A549 (cell line): ENCODE measurements at regions not wholly inside any gene's neighbourhood (a gene's known extent, or its start where the extent isn't known, plus 50 kb on each side); places are given as distances from the start of the nearest gene placed in this dataset.
A peak's percentile ranks its signal among the peaks of the same experiment; 100 is the strongest.

Experiments used
- ATAC-seq, 2 experiments: fragments of 200-7000 bp in 1 of 2; fragments of >200 bp in 1 of 2; cut with Nextera tagmentation in 1 of 2; cut with Tn5 transposase in 1 of 2; 3 replicates each; pipeline versions ENCODE4 v1.8.0 to v1.9.1; 2018 to 2020; ENCODE audit warnings: mild to moderate bottlenecking in 1 of 2, moderate library complexity in 1 of 2
- CTCF ChIA-PET: fragments of 300-600 bp; sonication (Branson Sonifier 250); formaldehyde crosslinking; extraction: SDS; loops from one replicate; lab custom pipeline; 2021; ENCODE audit warnings: antibody characterized with exemption, inconsistent platforms; lab: Yijun Ruan, JAX
- POLR2A ChIA-PET: fragments of 350-600 bp; formaldehyde crosslinking; extraction: SDS; loops from one replicate; lab custom pipeline; 2021; ENCODE audit warnings: antibody characterized with exemption, inconsistent platforms; lab: Yijun Ruan, JAX
- DNase-seq, 2 experiments: peaks; one replicate each; pipeline versions ENCODE4 v3.0.0 to v3.0.0-alpha.2; 2011 to 2016; ENCODE audit warnings: low read depth in 1 of 2, low spot score in 1 of 2
- FAIRE-seq: peaks from 2 replicates; lab custom pipeline; 2011; peaks lifted over from hg19 to GRCh38; lab: Jason Lieb, UNC
- H3K27ac ChIP-seq, 2 experiments: fragments of >200 bp; sonication (Bioruptor Twin); formaldehyde crosslinking; 3 replicates each; pipeline ENCODE4 v1.5.1; 2016 to 2017
- H3K4me1 ChIP-seq: fragments of >200 bp; sonication (Bioruptor Twin); formaldehyde crosslinking; 3 replicates; pipeline ENCODE4 v1.6.1; 2016
- H3K4me2 ChIP-seq: fragments of >200 bp; sonication (Bioruptor Twin); formaldehyde crosslinking; 3 replicates; pipeline ENCODE4 v1.6.1; 2016
- H3K4me3 ChIP-seq: fragments of >200 bp; sonication (Bioruptor Twin); formaldehyde crosslinking; 3 replicates; pipeline ENCODE4 v1.5.1; 2016
- H3K9me3 ChIP-seq: fragments of >200 bp; sonication (Bioruptor Twin); formaldehyde crosslinking; 3 replicates; pipeline ENCODE4 v1.6.1; 2016
- CBX2 ChIP-seq: fragments of 200-600 bp; sonication (generic); IDR thresholded peaks from 2 replicates; pipeline ENCODE4 v1.6.1; 2016; ENCODE audit warnings: low read depth, mild to moderate bottlenecking, borderline replicate concordance
- CEBPB ChIP-seq, 2 experiments: fragments of >200 bp in 1 of 2; sonication (Bioruptor Twin) in 1 of 2; formaldehyde crosslinking in 1 of 2; IDR thresholded peaks; 2 replicates each; pipeline ENCODE4 v1.6.1; 2012 to 2016
- CHD4 ChIP-seq: fragments of 200-600 bp; sonication (generic); IDR thresholded peaks from 2 replicates; pipeline ENCODE4 v1.6.1; 2016; ENCODE audit warnings: antibody characterized with exemption, mild to moderate bottlenecking, borderline replicate concordance
- EHMT2 ChIP-seq: fragments of 200-600 bp; sonication (generic); IDR thresholded peaks from 2 replicates; pipeline ENCODE4 v1.6.1; 2016; ENCODE audit warnings: antibody characterized with exemption, low read depth, mild to moderate bottlenecking, moderate library complexity
- ESRRA ChIP-seq: fragments of 150-350 bp; IDR thresholded peaks from 2 replicates; pipeline ENCODE4 v1.6.1; 2014; ENCODE audit warnings: mild to moderate bottlenecking, low read length, borderline replicate concordance
- HMGXB4 ChIP-seq: fragments of 250-450 bp; sonication (Bioruptor Pico); IDR thresholded peaks from 2 replicates; pipeline ENCODE4 v1.5.0; 2021; ENCODE audit warnings: mild to moderate bottlenecking, moderate library complexity, borderline replicate concordance
- HOXB13 ChIP-seq: fragments of 250-450 bp; sonication (Bioruptor Pico); IDR thresholded peaks from 2 replicates; pipeline ENCODE4 v1.5.0; 2020; ENCODE audit warnings: low read depth, mild to moderate bottlenecking, moderate library complexity
- MYC ChIP-seq: IDR thresholded peaks from 2 replicates; pipeline ENCODE4 v1.6.1; 2012; ENCODE audit warnings: mild to moderate bottlenecking, inconsistent platforms, low read length, improper control_type of control experiment, borderline replicate concordance
- NFE2L2 ChIP-seq: fragments of 150-350 bp; conservative IDR thresholded peaks from 2 replicates; pipeline ENCODE4 v1.6.1; 2014; ENCODE audit warnings: low read length
- NPAS2 ChIP-seq: fragments of 250-450 bp; sonication (Bioruptor Pico); IDR thresholded peaks from 2 replicates; pipeline ENCODE4 v1.8.0; 2022; ENCODE audit warnings: mild to moderate bottlenecking, moderate library complexity, borderline replicate concordance
- PHF8 ChIP-seq: fragments of 200-600 bp; sonication (generic); IDR thresholded peaks from 2 replicates; pipeline ENCODE4 v1.6.1; 2016; ENCODE audit warnings: low read depth, mild to moderate bottlenecking, antibody characterized with exemption, moderate library complexity, borderline replicate concordance
- POLR2A ChIP-seq: IDR thresholded peaks from 2 replicates; pipeline ENCODE4 v1.6.1; 2012; ENCODE audit warnings: mild to moderate bottlenecking, low read length
- RNF2 ChIP-seq: fragments of 200-600 bp; sonication (generic); IDR thresholded peaks from 2 replicates; pipeline ENCODE4 v1.6.1; 2016; ENCODE audit warnings: low read depth, mild to moderate bottlenecking, antibody characterized with exemption, moderate library complexity, borderline replicate concordance
- ZC3H11A ChIP-seq: fragments of 450-650 bp; IDR thresholded peaks from 2 replicates; pipeline ENCODE4 v1.6.1; 2014; ENCODE audit warnings: antibody characterized with exemption, mild to moderate bottlenecking
- ZNF302 ChIP-seq: fragments of 250-450 bp; sonication (Bioruptor Pico); IDR thresholded peaks from 2 replicates; pipeline ENCODE4 v1.9.0; 2021; ENCODE audit warnings: inconsistent platforms, mild to moderate bottlenecking, moderate library complexity
- WGBS: methylation state at CpG from one replicate; pipeline ENCODE4 v1.1.6; 2017; ENCODE audit errors: missing lambda C conversion rate; 5-methylcytosine and 5-hydroxymethylcytosine counted together
- TF ChIP-seq, protein P1 (sequence below): fragments of 250-450 bp; sonication (Bioruptor Pico); IDR thresholded peaks from 2 replicates; pipeline ENCODE4 v1.5.0; 2020; ENCODE audit warnings: low read depth, mild to moderate bottlenecking, moderate library complexity
- TF ChIP-seq, protein P2 (sequence below): fragments of 150-350 bp; IDR thresholded peaks from 2 replicates; pipeline ENCODE4 v1.6.1; 2014; ENCODE audit warnings: low read depth, mild to moderate bottlenecking, low read length
- TF ChIP-seq, protein P3 (sequence below): IDR thresholded peaks from 2 replicates; pipeline ENCODE4 v1.6.1; 2012

GRCh38 chr6:85866758-85867401 is 224.2 kb upstream of the SYNCRIP start:
- Histone ChIP-seq H3K9me3 (no peaks in the 10 kb centered on the region), H3K4me3 (no peak overlapping the region), H3K4me1 (no peaks in the 10 kb centered on the region), H3K27ac (no peak overlapping the region), H3K4me2 (no peak overlapping the region; the same call in 2 of the 3 replicates)
- DNase-seq (no peak), ATAC-seq (no peak), FAIRE-seq (no peak)
- ChIA-PET POLR2A (no interaction called here), CTCF (interaction anchor here (0.6 kb wide), 1 partner anchor 178 kb away, joined by 3 read pairs; no protein-coding TSS in a partner anchor)
- TF ChIP-seq ZNF302 (CRISPR knock-in tag), result no peak
- TF ChIP-seq, protein P1, sequence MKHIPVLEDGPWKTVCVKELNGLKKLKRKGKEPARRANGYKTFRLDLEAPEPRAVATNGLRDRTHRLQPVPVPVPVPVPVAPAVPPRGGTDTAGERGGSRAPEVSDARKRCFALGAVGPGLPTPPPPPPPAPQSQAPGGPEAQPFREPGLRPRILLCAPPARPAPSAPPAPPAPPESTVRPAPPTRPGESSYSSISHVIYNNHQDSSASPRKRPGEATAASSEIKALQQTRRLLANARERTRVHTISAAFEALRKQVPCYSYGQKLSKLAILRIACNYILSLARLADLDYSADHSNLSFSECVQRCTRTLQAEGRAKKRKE (CRISPR knock-in tag), result no peak
- 64% methylated on average over 8 of the region's 10 CpGs for WGBS

GRCh38 chr6:85866370-85866730 is 223.7 kb upstream of the SYNCRIP start:
- Histone ChIP-seq H3K27ac (no peak overlapping the region), H3K4me3 (no peak overlapping the region)

DNA sequence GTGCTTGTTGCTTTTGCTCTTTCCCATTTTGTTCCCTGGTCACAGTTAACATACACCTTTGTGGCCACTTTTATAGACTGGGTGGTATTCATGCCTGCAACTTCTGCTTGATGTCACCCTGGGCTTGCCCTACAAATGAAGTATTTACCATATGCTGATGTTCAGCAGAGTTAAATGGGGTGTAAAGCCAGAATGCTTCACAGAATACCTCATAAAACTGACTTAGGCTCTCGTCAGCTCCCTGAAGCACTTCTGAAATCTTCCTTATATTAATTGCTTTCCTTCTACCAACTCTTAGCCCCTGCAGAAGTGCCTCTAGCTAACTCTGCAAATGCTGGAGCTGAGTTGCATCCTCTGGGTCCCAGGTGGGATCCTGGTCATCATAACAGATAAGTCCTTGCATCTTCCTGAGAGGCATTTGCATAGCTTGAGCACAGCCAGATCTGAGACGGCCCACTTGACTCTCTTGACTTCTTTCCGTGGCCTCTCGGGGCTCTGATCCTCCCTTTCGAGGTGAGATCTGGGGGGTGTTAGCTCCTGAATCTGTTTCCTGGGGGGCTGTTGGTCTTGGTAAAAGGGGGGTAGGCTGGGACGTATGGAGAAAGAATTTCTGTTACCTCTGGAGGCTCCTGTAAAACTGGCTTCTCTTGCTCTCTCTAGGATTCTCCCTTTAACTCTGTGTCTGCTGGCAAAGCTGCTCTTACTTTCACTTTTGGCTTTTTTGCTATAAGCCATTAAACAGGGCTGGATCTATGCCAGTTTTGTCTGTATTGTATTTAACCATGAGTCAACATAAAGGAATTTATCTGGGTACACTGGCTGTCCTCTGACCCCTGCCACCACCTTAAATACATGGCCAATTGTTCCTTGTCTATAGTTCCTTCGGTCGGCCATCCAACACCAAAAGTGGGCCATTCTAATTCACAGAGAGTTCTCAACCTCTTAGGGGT is 223.0 kb upstream of the SYNCRIP start:
- 41% methylated on average over 7 of the region's 8 CpGs for WGBS
- Histone ChIP-seq H3K4me2 (peak overlapping the region; percentile 69), H3K4me3 (peak overlapping the region; percentile 18; the same call in 1 of the 3 replicates), H3K9me3 (no peaks in the 10 kb centered on the region), H3K4me1 (no peaks in the 10 kb centered on the region), H3K27ac (no peak overlapping the region)
- TF ChIP-seq, protein P2, sequence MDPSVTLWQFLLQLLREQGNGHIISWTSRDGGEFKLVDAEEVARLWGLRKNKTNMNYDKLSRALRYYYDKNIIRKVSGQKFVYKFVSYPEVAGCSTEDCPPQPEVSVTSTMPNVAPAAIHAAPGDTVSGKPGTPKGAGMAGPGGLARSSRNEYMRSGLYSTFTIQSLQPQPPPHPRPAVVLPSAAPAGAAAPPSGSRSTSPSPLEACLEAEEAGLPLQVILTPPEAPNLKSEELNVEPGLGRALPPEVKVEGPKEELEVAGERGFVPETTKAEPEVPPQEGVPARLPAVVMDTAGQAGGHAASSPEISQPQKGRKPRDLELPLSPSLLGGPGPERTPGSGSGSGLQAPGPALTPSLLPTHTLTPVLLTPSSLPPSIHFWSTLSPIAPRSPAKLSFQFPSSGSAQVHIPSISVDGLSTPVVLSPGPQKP, result no peak
- TF ChIP-seq CEBPB (IDR thresholded peaks at IDR 0.05), result no peak
- TF ChIP-seq CHD4, result no peak
- TF ChIP-seq RNF2, result no peak
- TF ChIP-seq, protein P3, sequence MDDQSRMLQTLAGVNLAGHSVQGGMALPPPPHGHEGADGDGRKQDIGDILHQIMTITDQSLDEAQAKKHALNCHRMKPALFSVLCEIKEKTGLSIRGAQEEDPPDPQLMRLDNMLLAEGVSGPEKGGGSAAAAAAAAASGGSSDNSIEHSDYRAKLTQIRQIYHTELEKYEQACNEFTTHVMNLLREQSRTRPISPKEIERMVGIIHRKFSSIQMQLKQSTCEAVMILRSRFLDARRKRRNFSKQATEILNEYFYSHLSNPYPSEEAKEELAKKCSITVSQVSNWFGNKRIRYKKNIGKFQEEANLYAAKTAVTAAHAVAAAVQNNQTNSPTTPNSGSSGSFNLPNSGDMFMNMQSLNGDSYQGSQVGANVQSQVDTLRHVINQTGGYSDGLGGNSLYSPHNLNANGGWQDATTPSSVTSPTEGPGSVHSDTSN, result no peak
- TF ChIP-seq PHF8, result no peak
- TF ChIP-seq CBX2, result no peak
- TF ChIP-seq MYC, result no peak
- peak; percentile 34 to 48; a peak in 3 of 6 replicates for ATAC-seq
- ChIA-PET CTCF (interaction anchor here (0.5 to 1.3 kb wide), 2 partner anchors 10 to 153 kb away, joined by 3 read pairs; no protein-coding TSS in a partner anchor), POLR2A (no interaction called here)
- no peak for FAIRE-seq
- peak in 1 of 2 experiments; percentile 12 for DNase-seq

More at GRCh38 chr6:85866370-85866730, 223.7 kb upstream of the SYNCRIP start:
- no peaks in the 10 kb centered on the region for H3K4me1 ChIP-seq
- no peak for FAIRE-seq
- POLR2A ChIA-PET, result no interaction called here
- no peak for DNase-seq
- TF ChIP-seq, protein P3, result no peak
- TF ChIP-seq HMGXB4 (CRISPR knock-in tag) (no peak), NFE2L2 (no peak), CBX2 (no peak), NPAS2 (CRISPR knock-in tag) (no peak), PHF8 (no peak), EHMT2 (no peak), ESRRA (no peak), HOXB13 (no peak), ZC3H11A (no peak), POLR2A (no peak)
- TF ChIP-seq, protein P2, result no peak
- no peak for ATAC-seq
- WGBS, result 70% methylated on average over 5 of the region's 5 CpGs
- CTCF ChIA-PET, result interaction anchor here (0.5 kb wide), 1 partner anchor 154 kb away, joined by 3 read pairs; no protein-coding TSS in a partner anchor
- peak overlapping the region; percentile 69 for H3K4me2 ChIP-seq
- H3K9me3 ChIP-seq, result no peaks in the 10 kb centered on the region
